Panc1 (cell line): ENCODE measurements at regions not wholly inside any gene's neighbourhood (a gene's known extent, or its start where the extent isn't known, plus 50 kb on each side); places are given as distances from the start of the nearest gene placed in this dataset.

Experiments used
- CTCF ChIP-seq: fragments of 450-650 bp; IDR thresholded peaks from 2 replicates; pipeline ENCODE4 v1.5.1; 2017; ENCODE audit warnings: mild to moderate bottlenecking
- SIN3A ChIP-seq: IDR thresholded peaks from 2 replicates; pipeline ENCODE4 v1.6.1; 2012; ENCODE audit warnings: low read depth, mild to moderate bottlenecking, low read length, moderate library complexity, borderline replicate concordance; ENCODE audit not compliant: insufficient read depth

GRCh38 chr6:19270616-19271015 is 566.6 kb upstream of the ID4 start:
- TF ChIP-seq SIN3A (no peak), CTCF (no peak)
